Thymus (tissue), 11 donors: ENCODE measurements at regions not wholly inside any gene's neighbourhood (a gene's known extent, or its start where the extent isn't known, plus 50 kb on each side); places are given as distances from the start of the nearest gene placed in this dataset.
"Not testable (repeated sequence)": the region's sequence is repeated elsewhere in the genome, so short reads cannot be mapped to it uniquely, and the experiment has no call there.

Experiments used
- DNase-seq, 9 donors: peaks; one replicate each; pipeline ENCODE4 v3.0.0-alpha.2; 2013; ENCODE audit warnings: low spot score in 9 of 9, low read depth in 6 of 9, missing footprints in 1 of 9
- H3K27ac ChIP-seq, 2 donors: one replicate each; pipeline ENCODE4 v1.5.1; 2013; ENCODE audit warnings: control low read depth in 1 of 2, low read depth in 1 of 2, low read length in 1 of 2, mild to moderate bottlenecking in 1 of 2, moderate library complexity in 1 of 2
- H3K27me3 ChIP-seq, 2 donors: one replicate each; pipeline ENCODE4 v1.5.1; 2013; ENCODE audit warnings: low read length in 1 of 2; ENCODE audit not compliant: control insufficient read depth in 2 of 2, insufficient read depth in 1 of 2
- H3K36me3 ChIP-seq, 2 donors: one replicate each; pipeline ENCODE4 v1.5.1; 2013; ENCODE audit warnings: low read length in 1 of 2, mild to moderate bottlenecking in 1 of 2, moderate library complexity in 1 of 2; ENCODE audit not compliant: control insufficient read depth in 2 of 2, insufficient read depth in 2 of 2
- H3K4me1 ChIP-seq, 2 donors: one replicate each; pipeline ENCODE4 v1.5.1; 2013; ENCODE audit warnings: low read length in 2 of 2; ENCODE audit not compliant: control insufficient read depth in 2 of 2, insufficient read depth in 2 of 2
- H3K4me3 ChIP-seq, 2 donors: one replicate each; pipeline ENCODE4 v1.5.1; 2013; ENCODE audit warnings: low read length in 2 of 2, control low read depth in 1 of 2, mild to moderate bottlenecking in 1 of 2
- H3K9me3 ChIP-seq, 2 donors: one replicate each; pipeline ENCODE4 v1.5.1; 2013; ENCODE audit warnings: low read length in 1 of 2, mild to moderate bottlenecking in 1 of 2; ENCODE audit not compliant: control insufficient read depth in 2 of 2, insufficient read depth in 1 of 2
- WGBS: extraction: QIAGEN DNeasy Blood & Tissue Kit; methylation state at CpG from one replicate; pipeline ENCODE4 v1.1.7; 2013; 5-methylcytosine and 5-hydroxymethylcytosine counted together
- donor health status: healthy.

DNA sequence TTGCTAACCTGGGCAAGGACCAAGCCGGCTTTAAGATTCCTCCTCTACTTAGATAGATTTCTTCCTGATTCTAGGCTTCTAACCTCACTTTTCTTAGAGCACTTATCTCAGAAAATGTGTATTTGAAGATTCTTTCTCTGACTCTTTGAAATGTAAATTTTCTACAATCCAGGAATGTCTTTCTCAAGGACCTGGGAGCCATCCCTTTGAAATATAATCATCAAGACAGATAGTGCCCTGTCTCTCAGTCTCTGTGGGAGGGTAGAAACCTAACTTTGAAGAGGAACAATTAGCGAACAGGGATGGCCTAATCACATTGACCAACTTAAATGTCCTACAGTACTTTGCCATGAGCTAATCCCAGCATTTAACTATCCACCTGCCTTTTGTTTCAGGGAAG lies 1646.0 kb downstream of the PCDH9 start:
- 89% methylated on average over 2 of the region's 2 CpGs for WGBS
- Histone ChIP-seq H3K4me3 (no peak overlapping the region), H3K4me1 (no peaks in the 10 kb centered on the region), H3K9me3 (peaks cover 0 to 4% of the 10 kb centered on the region in 2 donors), H3K27ac (no peak overlapping the region), H3K27me3 (no peaks in the 10 kb centered on the region), H3K36me3 (no peaks in the 10 kb centered on the region)
- DNase-seq = no peak

DNA sequence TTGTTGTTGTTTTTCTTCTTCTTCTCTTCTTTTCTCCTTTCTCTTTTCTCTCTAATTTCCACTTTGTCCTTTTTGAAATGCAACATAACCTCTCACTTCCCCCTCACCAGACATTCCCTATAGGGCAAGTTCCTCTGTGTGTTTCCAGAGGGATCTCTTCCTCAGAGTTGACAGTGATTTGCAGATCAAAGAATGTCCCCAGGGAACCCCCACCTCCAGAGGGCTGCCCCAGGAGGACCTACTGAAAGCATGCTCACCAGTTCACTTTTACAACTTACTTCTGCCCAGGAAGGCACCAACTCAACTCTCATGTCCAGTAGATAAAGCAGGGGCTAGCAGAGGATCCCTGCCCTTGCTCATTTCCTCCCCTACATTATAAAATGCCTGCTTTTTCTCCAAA lies 1648.0 kb downstream of the PCDH9 start:
- no peaks in the 10 kb centered on the region for H3K36me3 ChIP-seq

GRCh38 chr13:65564561-65564960 lies 1665.6 kb downstream of the PCDH9 start:
- not testable (repeated sequence) for H3K9me3 ChIP-seq, H3K27me3 ChIP-seq, H3K4me3 ChIP-seq, DNase-seq, H3K4me1 ChIP-seq, H3K27ac ChIP-seq, H3K36me3 ChIP-seq
- WGBS = 92% methylated on average over 5 of the region's 5 CpGs

More for the DNA sequence above, 1648.0 kb downstream of the PCDH9 start:
- Histone ChIP-seq H3K9me3 (peaks cover 0 to 4% of the 10 kb centered on the region in 2 donors), H3K4me3 (no peak overlapping the region), H3K4me1 (no peaks in the 10 kb centered on the region), H3K27me3 (no peaks in the 10 kb centered on the region), H3K27ac (no peak overlapping the region)
- no peak for DNase-seq

DNA sequence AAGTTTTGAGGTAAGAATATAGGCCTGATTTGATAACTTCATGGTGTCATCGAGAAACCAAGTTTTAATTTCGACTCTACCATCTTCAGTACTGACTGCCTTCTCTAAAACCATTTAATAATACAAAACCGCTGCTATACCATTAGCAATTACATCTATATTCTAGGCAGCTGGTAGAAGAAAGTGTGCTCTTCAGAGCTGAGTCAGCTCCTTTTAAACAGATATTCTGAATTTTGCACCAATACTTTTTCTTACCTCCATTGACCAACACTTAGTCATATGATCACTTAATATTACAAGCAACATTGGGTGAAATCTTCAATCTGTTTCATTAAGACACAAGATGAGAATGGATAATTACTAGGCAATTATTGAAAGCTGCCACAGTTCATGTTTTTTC lies 1667.8 kb downstream of the PCDH9 start:
- WGBS = 92% methylated on average over 3 of the region's 3 CpGs
- Histone ChIP-seq H3K27me3 (no peaks in the 10 kb centered on the region), H3K27ac (no peak overlapping the region), H3K4me3 (no peak overlapping the region), H3K36me3 (no peaks in the 10 kb centered on the region), H3K9me3 (peaks cover 0 to 6% of the 10 kb centered on the region in 2 donors), H3K4me1 (no peaks in the 10 kb centered on the region)
- DNase-seq = no peak

GRCh38 chr13:65560936-65561335 lies 1669.2 kb downstream of the PCDH9 start:
- no peaks in the 10 kb centered on the region for H3K36me3 ChIP-seq
- WGBS = 82% methylated on average over 1 of the region's 1 CpG
- no peak overlapping the region for H3K4me3 ChIP-seq
- no peaks in the 10 kb centered on the region for H3K27me3 ChIP-seq
- no peaks in the 10 kb centered on the region for H3K4me1 ChIP-seq
- peaks cover 0 to 6% of the 10 kb centered on the region in 2 donors for H3K9me3 ChIP-seq
- no peak overlapping the region for H3K27ac ChIP-seq
- no peak for DNase-seq

DNA sequence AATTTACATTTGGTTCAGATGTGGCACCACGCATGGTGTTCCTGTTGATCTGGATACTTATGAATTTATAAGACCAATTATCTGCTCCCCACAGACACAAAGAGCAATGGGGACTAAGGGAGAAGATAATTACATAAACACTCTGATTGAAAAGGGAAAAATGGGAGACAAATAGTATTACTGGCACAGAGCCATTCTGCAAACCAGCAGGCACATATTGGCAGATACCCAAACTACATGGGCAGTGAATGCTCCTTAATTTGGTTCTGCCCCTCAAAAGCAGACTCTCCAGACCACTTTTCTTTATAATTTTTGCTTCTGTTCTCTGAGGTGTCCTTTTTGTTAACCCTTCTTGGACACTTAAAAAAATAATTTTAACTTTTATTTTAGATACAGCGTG lies 1674.2 kb downstream of the PCDH9 start:
- H3K27me3 ChIP-seq = no peaks in the 10 kb centered on the region
- no peak overlapping the region for H3K4me3 ChIP-seq
- H3K27ac ChIP-seq = no peak overlapping the region
- H3K9me3 ChIP-seq = peaks cover 0 to 17% of the 10 kb centered on the region in 2 donors
- WGBS = 96% methylated on average over 2 of the region's 2 CpGs
- no peak for DNase-seq
- H3K4me1 ChIP-seq = no peaks in the 10 kb centered on the region
- H3K36me3 ChIP-seq = no peaks in the 10 kb centered on the region

DNA sequence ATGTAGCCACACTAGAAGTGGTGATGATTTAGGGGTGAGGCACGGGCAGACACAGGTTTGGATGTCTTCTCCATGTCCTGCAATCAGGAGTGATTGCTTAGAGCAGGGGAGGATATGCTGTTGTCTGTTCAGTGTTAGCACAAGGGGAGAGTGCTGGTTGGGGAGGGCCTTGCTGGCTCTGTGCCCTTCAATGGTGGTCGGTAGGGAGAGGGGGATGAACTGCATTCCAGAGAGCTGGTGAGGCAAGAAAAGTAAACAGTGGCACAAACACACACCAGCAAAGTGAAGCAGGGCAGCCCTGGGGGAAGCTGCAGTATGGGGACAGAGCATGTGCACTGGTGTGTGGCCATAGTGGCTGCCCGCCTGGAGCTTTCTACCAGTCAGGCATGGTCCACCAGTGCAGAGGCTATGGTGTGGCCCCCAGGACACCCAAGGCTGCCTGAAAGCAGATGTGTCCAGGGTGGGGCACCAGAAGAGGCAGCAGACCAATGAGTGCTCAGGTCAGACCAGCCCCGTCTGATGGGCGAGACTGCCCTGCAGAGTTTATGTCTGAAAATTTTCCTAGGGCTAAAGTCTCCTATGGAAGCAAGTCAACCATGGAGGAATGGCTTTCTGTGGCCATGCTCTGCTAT lies 1676.9 kb downstream of the PCDH9 start:
- Histone ChIP-seq H3K36me3 (no peaks in the 10 kb centered on the region), H3K9me3 (peaks cover 0 to 11% of the 10 kb centered on the region in 2 donors), H3K4me3 (no peak overlapping the region), H3K27ac (no peak overlapping the region), H3K4me1 (no peaks in the 10 kb centered on the region), H3K27me3 (no peaks in the 10 kb centered on the region)
- no peak for DNase-seq
- 65% methylated on average over 5 of the region's 5 CpGs for WGBS

- H3K9me3 ChIP-seq = peaks cover 0 to 11% of the 10 kb centered on the region in 2 donors
- no peaks in the 10 kb centered on the region for H3K4me1 ChIP-seq
Measured at GRCh38 chr13:65551208-65551607, 1678.9 kb downstream of the PCDH9 start.

GRCh38 chr13:65540175-65540574 lies 1690.0 kb downstream of the PCDH9 start:
- Histone ChIP-seq H3K27ac (no peak overlapping the region), H3K9me3 (no peaks in the 10 kb centered on the region), H3K4me1 (no peaks in the 10 kb centered on the region), H3K4me3 (no peak overlapping the region), H3K27me3 (no peaks in the 10 kb centered on the region), H3K36me3 (no peaks in the 10 kb centered on the region)
- DNase-seq = no peak
- WGBS = 94% methylated on average over 3 of the region's 3 CpGs

More at GRCh38 chr13:65551208-65551607, 1678.9 kb downstream of the PCDH9 start:
- no peak overlapping the region for H3K4me3 ChIP-seq
- H3K36me3 ChIP-seq = no peaks in the 10 kb centered on the region
- no peak for DNase-seq
- H3K27ac ChIP-seq = no peak overlapping the region
- no peaks in the 10 kb centered on the region for H3K27me3 ChIP-seq

DNA sequence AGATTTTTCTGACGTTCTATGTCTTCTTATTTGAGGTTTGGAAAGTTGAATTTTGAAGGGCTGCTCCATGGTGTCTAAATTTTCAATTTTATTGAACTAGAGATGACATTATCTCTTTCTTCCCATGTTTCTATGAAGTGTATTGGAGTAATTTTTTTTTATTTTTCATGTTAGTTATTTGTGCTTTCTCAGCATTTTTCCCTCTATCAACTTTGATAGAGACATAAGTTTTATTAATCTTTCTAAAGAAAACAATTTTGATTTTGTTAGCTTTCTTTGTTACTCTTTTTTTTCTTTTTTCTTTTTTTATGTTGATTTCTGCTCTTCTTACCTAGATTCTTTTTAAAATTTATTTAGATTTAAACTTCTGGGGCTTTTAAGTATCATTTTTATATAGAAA lies 1694.8 kb downstream of the PCDH9 start:
- Histone ChIP-seq H3K27me3 (no peaks in the 10 kb centered on the region), H3K27ac (no peak overlapping the region), H3K4me1 (no peaks in the 10 kb centered on the region), H3K9me3 (no peaks in the 10 kb centered on the region), H3K4me3 (no peak overlapping the region), H3K36me3 (no peaks in the 10 kb centered on the region)
- DNase-seq = no peak
- WGBS = 93% methylated on average over 1 of the region's 1 CpG
